BLaER1 (cell line): ENCODE measurements at regions not wholly inside any gene's neighbourhood (a gene's known extent, or its start where the extent isn't known, plus 50 kb on each side); places are given as distances from the start of the nearest gene placed in this dataset.

Source experiments
- H3K27ac ChIP-seq: shearing (Covaris generic); formaldehyde crosslinking; 2 replicates; pipeline ENCODE4 v1.8.1; 2022
- H3K27me3 ChIP-seq: shearing (Covaris generic); formaldehyde crosslinking; 2 replicates; pipeline ENCODE4 v1.8.1; 2022
- H3K36me3 ChIP-seq: shearing (Covaris generic); formaldehyde crosslinking; 2 replicates; pipeline ENCODE4 v1.8.1; 2022
- H3K4me1 ChIP-seq: shearing (Covaris generic); formaldehyde crosslinking; 2 replicates; pipeline ENCODE4 v1.8.1; 2022
- H3K4me2 ChIP-seq: shearing (Covaris generic); formaldehyde crosslinking; 2 replicates; pipeline ENCODE4 v1.8.1; 2022
- H3K4me3 ChIP-seq: shearing (Covaris generic); formaldehyde crosslinking; 2 replicates; pipeline ENCODE4 v1.8.1; 2022
- H3K9ac ChIP-seq: shearing (Covaris generic); formaldehyde crosslinking; 2 replicates; pipeline ENCODE4 v1.8.1; 2022
- H3K9me3 ChIP-seq: shearing (Covaris generic); formaldehyde crosslinking; 2 replicates; pipeline ENCODE4 v1.8.1; 2022
- H4K20me1 ChIP-seq: shearing (Covaris generic); formaldehyde crosslinking; 2 replicates; pipeline ENCODE4 v1.8.1; 2022
- Cebpa-rat ChIP-seq: shearing (Covaris generic); IDR thresholded peaks from 2 replicates; pipeline ENCODE4 v1.8.1; 2022

DNA sequence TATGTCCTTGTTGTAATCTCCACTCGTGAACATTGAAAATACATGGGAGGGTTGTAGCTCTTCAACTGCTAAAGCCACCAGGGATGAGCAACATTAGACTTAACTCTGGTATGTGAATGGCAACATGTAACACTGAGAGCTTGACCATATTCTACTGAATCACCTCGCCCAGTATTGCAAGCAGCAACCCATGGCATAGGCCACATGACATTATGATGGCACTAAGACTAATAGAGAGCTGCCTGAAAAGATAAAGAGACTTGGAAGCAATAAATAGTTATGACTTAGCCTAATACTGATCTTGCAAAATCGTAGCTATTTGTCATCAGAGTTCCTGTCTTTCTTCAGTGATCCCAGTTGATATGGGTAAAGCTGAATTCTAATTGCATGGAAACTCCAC, 108.4 kb upstream of the NREP start:
- Histone ChIP-seq H3K27ac (no peak overlapping the region), H4K20me1 (no peaks in the 10 kb centered on the region), H3K36me3 (no peaks in the 10 kb centered on the region), H3K4me2 (no peak overlapping the region), H3K4me3 (no peak overlapping the region), H3K27me3 (no peaks in the 10 kb centered on the region), H3K9me3 (no peaks in the 10 kb centered on the region), H3K4me1 (no peaks in the 10 kb centered on the region), H3K9ac (no peak overlapping the region)
- no peak for TF ChIP-seq Cebpa-rat

DNA sequence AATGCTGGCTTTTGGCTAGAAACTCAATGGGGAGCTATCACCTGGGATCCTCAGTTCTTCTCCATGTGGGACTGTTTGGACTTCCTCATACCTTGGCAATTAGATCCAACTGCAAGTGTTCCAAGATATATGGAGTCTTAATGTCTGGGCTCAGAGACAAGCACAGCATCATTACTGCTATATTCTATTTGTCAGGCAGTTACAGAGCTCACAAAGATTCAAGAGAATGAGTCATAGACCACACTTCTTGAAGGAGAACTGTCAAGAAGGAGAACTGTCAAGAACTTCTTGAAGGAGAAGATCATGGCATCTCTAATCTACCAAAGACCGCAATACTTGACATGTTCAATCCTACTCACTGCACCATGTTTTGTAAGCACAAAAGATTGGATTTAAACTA, 106.8 kb upstream of the NREP start:
- no peaks in the 10 kb centered on the region for H3K36me3 ChIP-seq
- no peak overlapping the region for H3K9ac ChIP-seq
- no peak overlapping the region for H3K27ac ChIP-seq
- TF ChIP-seq Cebpa-rat, result no peak
- H3K4me1 ChIP-seq, result no peaks in the 10 kb centered on the region
- H3K4me2 ChIP-seq, result no peak overlapping the region
- H3K4me3 ChIP-seq, result no peak overlapping the region
- H3K9me3 ChIP-seq, result no peaks in the 10 kb centered on the region
- no peaks in the 10 kb centered on the region for H3K27me3 ChIP-seq
- H4K20me1 ChIP-seq, result no peaks in the 10 kb centered on the region

DNA sequence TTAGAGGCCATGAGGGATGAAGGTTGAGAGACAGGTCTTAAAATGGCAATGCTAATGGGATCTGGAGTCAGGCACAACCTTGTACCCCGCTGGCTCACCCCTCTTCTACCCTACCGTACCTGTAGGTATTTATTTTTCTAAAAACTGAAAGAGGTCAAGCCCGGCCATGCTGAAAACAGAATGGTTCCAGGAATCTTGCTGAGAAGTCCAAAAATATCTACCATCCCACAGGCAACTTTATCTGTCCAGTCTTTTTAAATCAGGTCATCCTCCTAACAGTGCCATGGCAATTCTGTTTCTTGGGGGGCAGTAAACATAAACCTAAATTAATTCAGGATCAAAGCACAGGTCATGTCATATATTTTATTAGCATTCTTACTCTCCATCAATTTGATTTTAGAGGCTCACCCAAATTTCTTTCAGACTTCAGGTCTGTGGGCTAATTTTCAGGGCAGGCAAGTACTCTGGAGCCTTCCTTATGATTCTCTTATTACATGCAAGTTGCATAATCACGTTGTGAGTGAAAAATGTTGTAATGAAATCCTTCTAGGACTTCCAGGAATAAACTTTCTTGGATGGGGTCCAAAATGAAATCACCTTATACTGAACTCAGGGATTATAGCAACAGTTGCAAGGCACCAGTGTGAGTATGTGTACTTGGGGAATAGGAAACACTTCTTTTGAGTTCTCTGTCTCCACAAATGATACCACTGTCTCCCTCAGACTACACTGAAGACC, 102.7 kb upstream of the NREP start:
- Histone ChIP-seq H4K20me1 (no peaks in the 10 kb centered on the region), H3K9ac (no peak overlapping the region), H3K27ac (no peak overlapping the region), H3K27me3 (no peaks in the 10 kb centered on the region), H3K4me1 (peaks cover 9% of the 10 kb centered on the region), H3K36me3 (no peaks in the 10 kb centered on the region), H3K9me3 (no peaks in the 10 kb centered on the region), H3K4me2 (no peak overlapping the region), H3K4me3 (no peak overlapping the region)
- TF ChIP-seq Cebpa-rat, result no peak

DNA sequence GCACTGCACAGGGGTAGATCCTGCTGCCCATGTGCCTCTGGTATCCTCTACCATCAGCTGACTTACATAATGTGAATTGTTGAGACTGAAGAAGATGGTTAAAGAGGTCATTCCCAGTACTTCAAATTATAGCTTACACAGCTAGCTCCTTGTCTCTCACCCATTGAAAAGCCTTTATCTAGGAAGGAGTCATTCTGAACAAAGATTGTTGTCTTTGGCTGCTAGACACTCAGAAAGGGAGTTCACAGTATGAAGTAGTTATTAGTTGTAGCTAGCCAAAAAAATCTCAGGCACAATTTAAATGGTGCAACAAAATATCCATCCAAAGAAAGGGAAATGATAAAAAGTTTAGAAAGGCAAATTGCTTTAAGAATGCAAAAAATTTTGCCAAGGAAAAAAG, 102.0 kb upstream of the NREP start:
- no peaks in the 10 kb centered on the region for H3K27me3 ChIP-seq
- no peak overlapping the region for H3K4me3 ChIP-seq
- peaks cover 16% of the 10 kb centered on the region for H3K4me1 ChIP-seq
- no peak overlapping the region for H3K27ac ChIP-seq
- TF ChIP-seq Cebpa-rat, result no peak
- no peak overlapping the region for H3K4me2 ChIP-seq
- H4K20me1 ChIP-seq, result no peaks in the 10 kb centered on the region
- H3K9ac ChIP-seq, result no peak overlapping the region
- H3K9me3 ChIP-seq, result no peaks in the 10 kb centered on the region
- no peaks in the 10 kb centered on the region for H3K36me3 ChIP-seq

DNA sequence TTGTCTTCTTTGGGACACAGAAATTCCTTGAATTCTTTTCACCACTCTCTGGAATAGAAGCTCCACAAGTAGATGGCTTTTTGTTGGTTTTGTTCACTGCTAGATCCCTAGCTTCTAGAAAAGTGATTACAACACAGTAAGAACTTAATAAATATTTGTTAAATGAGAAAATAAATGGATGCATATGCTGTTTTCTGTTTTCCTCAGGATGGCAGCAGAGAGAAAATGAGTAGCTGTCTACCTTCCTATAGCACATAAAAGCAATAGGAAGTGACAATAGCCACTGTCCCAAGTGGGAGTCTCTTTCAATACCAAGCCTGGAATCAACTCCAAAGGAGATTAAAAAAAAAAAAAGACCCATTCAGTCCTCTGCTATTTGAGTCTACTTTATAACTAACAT, 100.6 kb upstream of the NREP start:
- H4K20me1 ChIP-seq, result no peaks in the 10 kb centered on the region
- TF ChIP-seq Cebpa-rat, result no peak
- H3K4me1 ChIP-seq, result peaks cover 30% of the 10 kb centered on the region
- H3K27me3 ChIP-seq, result no peaks in the 10 kb centered on the region
- no peak overlapping the region for H3K9ac ChIP-seq
- no peak overlapping the region for H3K27ac ChIP-seq
- H3K36me3 ChIP-seq, result no peaks in the 10 kb centered on the region
- no peak overlapping the region for H3K4me3 ChIP-seq
- H3K9me3 ChIP-seq, result no peaks in the 10 kb centered on the region
- H3K4me2 ChIP-seq, result no peak overlapping the region

DNA sequence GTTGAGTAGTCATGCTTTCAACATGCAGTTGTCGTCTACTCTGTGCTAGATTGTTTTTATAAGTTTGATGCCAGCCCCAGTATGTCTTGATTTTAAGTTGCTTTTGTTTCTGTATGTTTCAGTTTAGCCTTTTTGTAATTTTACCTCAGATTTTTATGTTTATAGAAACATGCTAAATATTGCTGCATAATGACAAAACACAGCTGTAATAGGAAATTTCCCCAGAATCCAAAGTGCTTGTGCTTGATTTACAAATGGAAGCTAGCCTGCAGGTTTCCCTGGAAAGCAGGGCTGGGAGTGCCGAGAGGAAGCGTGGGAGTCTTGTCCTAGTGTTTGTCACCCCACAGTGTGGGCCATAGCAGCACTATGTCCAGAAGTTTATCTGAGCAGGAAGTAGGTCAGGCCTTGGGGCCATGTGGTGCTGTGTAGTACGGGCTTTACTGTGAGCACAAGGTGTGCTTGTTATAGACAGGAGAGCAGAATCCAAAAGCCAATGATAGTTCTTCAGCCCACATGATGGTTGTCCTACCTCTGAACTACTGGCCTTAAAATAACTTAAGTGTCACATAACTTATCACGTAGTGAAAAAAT, 100.0 kb upstream of the NREP start:
- H3K27me3 ChIP-seq, result no peaks in the 10 kb centered on the region
- no peak for TF ChIP-seq Cebpa-rat

DNA sequence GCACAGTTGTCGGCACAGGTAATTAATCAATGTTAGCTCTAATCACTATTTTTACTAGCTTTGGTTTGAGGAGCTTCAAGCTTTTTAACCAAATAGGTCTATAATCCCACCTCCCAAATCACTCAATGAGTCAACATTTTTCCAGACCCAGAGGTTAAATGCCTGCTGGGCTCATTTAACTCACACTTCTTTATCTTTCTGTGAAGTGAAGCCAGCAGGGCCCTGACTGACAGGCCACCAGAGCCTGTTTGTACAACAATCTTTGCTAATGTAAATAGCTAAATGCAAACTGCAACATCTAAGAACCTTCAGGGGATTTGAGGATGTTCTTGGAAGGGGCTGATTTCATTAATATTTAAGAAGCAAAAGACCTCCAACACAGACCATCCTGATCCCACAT, 98.4 kb upstream of the NREP start:
- H3K27ac ChIP-seq, result no peak overlapping the region
- no peaks in the 10 kb centered on the region for H3K36me3 ChIP-seq
- no peak for TF ChIP-seq Cebpa-rat

More for the DNA sequence above, 100.0 kb upstream of the NREP start:
- Histone ChIP-seq H3K4me1 (peaks cover 36% of the 10 kb centered on the region), H4K20me1 (no peaks in the 10 kb centered on the region), H3K36me3 (no peaks in the 10 kb centered on the region), H3K4me3 (no peak overlapping the region), H3K27ac (no peak overlapping the region), H3K9ac (no peak overlapping the region), H3K4me2 (no peak overlapping the region), H3K9me3 (no peaks in the 10 kb centered on the region)

DNA sequence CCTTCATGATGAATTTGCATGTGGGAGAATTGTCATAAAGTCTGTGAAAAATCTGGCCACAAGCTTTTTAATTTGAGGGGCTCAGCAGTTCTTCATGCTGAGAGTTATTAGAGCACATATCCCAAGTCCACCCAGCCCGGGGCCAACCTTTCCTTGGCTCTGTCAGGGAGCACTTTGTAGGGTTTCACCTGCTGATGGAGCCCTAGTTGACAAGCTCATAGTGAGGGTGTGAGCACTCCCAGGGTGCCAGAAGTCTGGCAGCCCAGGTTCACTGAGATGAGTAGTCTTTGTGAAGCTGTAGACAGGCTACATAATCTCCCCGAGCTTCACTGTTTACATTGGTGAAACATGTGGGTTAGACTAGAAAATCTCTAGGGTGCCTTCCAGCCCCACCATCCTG, 97.2 kb upstream of the NREP start:
- H3K4me3 ChIP-seq, result peak overlapping the region; percentile 43
- H3K27me3 ChIP-seq, result no peaks in the 10 kb centered on the region
- peak overlapping the region; percentile 65; the same call in 1 of the 2 replicates for H3K9ac ChIP-seq
- peaks cover 39% of the 10 kb centered on the region for H3K4me1 ChIP-seq
- peak overlapping the region; percentile 74 for H3K27ac ChIP-seq
- peak overlapping the region; percentile 80 for H3K4me2 ChIP-seq
- no peaks in the 10 kb centered on the region for H3K9me3 ChIP-seq
- no peaks in the 10 kb centered on the region for H4K20me1 ChIP-seq
- H3K36me3 ChIP-seq, result no peaks in the 10 kb centered on the region
- no peak for TF ChIP-seq Cebpa-rat

More for the DNA sequence above, 98.4 kb upstream of the NREP start:
- H3K4me3 ChIP-seq, result no peak overlapping the region
- no peaks in the 10 kb centered on the region for H3K27me3 ChIP-seq
- H3K4me1 ChIP-seq, result peaks cover 39% of the 10 kb centered on the region
- no peaks in the 10 kb centered on the region for H4K20me1 ChIP-seq
- no peak overlapping the region for H3K4me2 ChIP-seq
- no peak overlapping the region for H3K9ac ChIP-seq
- H3K9me3 ChIP-seq, result no peaks in the 10 kb centered on the region

DNA sequence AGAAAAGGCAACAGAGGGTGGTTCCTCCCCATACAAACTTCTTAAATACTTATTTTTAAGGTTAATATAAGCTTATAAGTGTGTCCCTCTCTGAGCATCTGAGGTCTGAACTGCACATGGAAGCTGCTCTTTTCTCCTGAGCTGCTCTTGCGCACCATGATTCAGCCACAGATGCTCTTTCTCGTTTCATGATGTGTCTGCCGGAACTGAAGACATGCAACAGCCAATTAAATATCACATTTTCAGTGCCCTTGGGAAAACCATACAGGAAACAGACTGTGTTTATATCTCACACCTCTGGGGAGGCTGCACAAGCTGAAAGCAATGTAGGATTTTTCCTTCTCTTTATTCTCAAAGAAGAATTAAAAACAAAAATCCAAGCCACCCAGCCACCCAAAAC, 96.8 kb upstream of the NREP start:
- Histone ChIP-seq H4K20me1 (no peaks in the 10 kb centered on the region), H3K9ac (peak overlapping the region; percentile 65; the same call in 1 of the 2 replicates), H3K27me3 (no peaks in the 10 kb centered on the region), H3K27ac (peak overlapping the region; percentile 75), H3K9me3 (no peaks in the 10 kb centered on the region), H3K4me3 (peak overlapping the region; percentile 43; the same call in 1 of the 2 replicates), H3K36me3 (no peaks in the 10 kb centered on the region), H3K4me1 (peaks cover 39% of the 10 kb centered on the region), H3K4me2 (peak overlapping the region; percentile 80)
- TF ChIP-seq Cebpa-rat, result no peak

DNA sequence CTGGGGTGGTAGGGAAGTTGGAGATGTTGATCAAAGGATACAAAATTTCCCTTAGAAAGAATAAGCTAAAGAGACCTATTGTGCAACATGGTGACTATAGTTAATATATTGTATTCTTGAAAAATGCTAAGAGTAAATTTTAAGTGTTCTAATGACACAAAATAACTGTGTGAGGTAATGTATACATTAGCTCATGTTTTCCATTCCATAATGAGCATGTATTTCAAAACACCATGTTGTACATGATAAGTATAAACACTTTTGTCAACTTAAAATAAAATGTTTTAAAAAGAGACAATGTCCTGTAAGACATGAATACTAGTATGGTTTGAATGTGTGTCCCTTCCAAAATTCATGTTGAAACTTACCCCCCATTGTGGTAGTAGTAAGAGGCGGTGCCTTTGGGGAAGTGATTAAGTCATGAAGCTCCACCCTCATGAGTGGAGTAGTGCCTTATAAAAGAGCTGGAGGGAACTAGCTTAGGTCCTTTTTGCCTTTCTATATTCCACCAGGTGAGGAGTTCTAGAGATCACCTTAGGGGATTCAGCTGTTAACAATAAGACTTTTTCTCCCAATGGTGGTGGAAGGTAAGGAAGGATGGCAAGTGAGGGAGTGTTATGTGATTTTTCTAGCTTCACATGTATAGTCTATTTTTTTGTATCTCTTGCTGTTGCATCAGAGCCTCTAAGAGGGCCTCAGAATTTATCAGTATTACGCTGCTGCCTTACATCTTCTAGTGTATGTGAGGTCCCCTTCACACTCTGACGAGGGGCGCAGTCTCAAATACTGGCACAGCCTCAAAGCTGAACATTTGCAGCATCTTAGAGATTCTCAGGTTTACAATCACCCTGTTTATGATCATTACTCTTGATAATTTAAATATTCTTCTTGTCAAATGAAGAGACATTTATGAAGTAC, 94.9 kb upstream of the NREP start:
- no peak overlapping the region for H3K4me3 ChIP-seq
- no peak overlapping the region for H3K9ac ChIP-seq
- peaks cover 39% of the 10 kb centered on the region for H3K4me1 ChIP-seq
- no peak for TF ChIP-seq Cebpa-rat
- no peaks in the 10 kb centered on the region for H4K20me1 ChIP-seq
- H3K27ac ChIP-seq, result no peak overlapping the region
- no peak overlapping the region for H3K4me2 ChIP-seq
- no peaks in the 10 kb centered on the region for H3K9me3 ChIP-seq
- no peaks in the 10 kb centered on the region for H3K27me3 ChIP-seq
- no peaks in the 10 kb centered on the region for H3K36me3 ChIP-seq
